COLO668 (cell line): ENCODE measurements at regions not wholly inside any gene's neighbourhood (a gene's known extent, or its start where the extent isn't known, plus 50 kb on each side); places are given as distances from the start of the nearest gene placed in this dataset.
"Not testable (repeated sequence)": the region's sequence is repeated elsewhere in the genome, so short reads cannot be mapped to it uniquely, and the experiment has no call there.

Source experiments
- DNase-seq: peaks from one replicate; lab custom pipeline; 2025; ENCODE audit not compliant: unreplicated experiment; lab: John Stamatoyannopoulos, UW

DNA sequence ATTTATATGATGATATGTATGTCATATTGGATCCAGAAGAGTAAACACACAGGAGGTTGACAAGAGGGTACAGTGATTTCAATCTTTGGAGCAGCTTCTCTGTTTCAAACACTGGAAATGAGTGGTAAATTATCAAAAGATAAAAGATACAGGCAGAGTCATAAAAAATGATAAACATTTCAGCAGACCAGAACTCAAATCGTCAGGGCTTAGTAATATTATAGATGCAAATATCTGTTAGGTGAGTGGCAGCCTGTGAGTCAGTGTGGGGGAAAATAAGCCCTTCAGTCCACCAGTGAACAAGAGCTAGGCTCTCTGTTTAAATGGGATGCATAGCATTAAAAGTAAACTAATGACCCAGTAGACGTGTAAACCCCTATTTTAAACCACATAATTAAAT is 1378.1 kb downstream of the EFNA5 start:
- DNase-seq, result no peak

DNA sequence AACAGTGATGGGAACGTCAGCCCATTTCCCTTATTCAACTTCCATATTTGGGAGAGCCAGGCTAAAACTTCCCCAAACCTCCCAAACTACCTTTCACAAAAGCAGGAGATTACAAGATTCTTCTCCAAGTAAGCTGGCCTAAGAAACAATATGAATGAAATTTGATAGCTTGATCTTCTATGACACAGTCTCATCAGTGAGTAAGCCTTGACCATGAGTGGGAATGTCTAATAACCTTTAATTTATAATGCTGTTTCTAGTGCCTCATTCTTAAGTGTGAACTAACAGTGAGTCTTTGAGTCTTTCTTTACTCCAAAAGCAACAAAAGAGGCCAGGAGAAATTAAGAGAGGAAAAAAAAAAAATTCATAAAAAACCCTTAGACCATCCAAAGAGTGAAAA is 1379.9 kb downstream of the EFNA5 start:
- DNase-seq, result no peak

DNA sequence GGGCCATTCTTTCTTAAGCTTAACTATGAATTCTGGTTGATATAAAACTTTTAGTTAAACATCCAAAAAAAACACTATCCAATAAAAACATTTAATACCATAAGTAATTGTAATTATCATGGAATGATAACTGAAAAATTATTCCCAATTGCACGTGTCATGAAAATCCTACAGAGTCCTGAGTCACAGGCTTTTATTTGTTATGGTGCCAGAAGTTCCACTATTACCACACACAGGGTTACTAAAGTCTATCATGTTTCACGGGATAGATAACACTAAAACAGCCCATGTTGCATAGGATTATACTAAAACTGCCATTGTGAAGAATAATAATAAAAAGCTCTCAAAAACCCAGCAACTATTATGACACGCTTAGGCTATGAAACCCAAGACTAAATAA is 1381.8 kb downstream of the EFNA5 start:
- DNase-seq, result no peak

DNA sequence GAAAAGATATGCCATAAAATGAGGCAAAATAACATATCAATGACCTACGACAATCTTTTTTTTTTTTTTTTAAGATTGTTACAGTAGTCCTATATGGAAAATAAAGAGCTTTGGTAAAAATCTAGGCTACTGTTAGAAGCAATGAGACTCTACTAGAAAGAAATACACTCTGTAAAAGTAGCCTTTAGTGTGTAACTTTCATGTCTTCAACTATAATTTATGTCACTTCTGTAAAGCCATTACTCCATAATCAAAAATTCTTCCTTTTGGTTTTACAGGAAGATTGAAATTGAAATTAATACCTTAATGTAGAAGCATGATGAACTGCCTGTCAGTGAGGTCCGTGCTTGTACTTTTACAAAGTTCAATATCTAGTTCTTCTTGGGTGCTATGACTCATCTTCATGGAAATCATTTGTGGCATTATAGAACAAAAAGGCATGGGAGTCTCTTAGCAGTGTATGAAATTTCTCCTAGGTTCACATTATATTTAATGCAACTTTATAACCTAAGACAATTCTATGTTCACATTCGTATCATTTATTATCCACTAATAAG is 1393.1 kb downstream of the EFNA5 start:
- no peak for DNase-seq

DNA sequence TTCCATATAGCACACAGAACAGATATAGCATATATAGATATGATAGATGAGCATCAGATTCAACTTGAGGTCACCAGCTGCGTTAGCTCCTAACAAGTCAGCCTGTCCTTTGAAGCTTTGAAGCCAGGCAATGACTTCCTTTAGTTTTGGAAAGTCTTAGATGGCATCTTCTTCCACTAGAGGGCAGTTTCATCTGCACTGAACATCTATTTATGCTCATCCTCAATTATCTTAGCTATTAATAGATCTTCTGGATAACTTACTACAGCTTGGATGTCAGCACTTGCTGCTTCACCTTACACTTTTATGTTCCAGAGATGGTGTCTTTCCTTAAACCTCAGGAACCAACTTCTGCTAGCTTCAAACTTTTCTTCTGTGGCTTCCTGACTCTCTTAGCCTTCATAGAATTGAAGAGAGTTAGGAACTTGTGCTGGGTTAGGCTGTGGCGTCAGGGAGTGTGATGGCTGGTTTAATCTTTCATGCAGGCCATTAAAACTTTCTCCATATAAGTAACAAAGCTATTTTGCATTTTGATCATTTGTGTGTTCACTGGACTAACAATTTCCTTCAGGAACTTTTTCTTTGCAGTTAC is 1401.4 kb downstream of the EFNA5 start:
- no peak for DNase-seq

DNA sequence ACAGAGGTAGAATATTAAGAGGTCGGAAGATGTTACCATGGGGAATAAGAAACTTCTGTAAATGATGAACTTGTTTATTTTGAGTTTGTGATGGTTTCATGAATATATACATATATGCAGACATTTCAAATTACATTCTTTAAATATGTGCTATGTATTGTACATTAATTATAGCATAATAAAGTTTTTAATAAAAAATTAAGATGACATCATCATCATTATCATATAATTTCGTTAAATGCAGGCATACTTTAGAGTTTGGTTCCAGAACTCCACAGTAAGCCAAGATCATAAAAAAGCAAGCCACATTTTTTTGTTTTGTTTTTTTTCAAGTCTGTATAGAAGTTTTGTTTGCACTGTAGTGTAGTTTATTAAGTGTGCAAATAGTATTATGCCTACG is 1403.5 kb downstream of the EFNA5 start:
- DNase-seq, result no peak

DNA sequence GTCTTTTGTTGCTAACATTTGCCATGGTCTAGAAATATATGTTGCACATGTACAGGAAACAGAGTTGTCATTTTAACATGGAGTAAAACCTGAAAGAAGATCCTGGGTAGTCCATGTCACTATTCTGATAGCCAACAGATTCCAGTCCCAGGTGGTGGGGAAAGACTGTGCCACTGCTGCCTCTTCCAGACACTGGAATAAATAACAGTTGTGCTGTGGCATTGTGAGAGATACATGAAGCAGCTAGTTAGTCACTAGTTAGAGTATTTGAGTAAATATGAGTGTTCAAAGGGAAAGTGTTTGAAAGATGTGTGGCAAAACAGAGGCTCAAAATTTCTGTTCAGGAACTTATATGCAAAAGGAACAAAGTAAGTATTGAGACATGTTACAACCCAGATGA is 1408.3 kb downstream of the EFNA5 start:
- DNase-seq, result no peak

DNA sequence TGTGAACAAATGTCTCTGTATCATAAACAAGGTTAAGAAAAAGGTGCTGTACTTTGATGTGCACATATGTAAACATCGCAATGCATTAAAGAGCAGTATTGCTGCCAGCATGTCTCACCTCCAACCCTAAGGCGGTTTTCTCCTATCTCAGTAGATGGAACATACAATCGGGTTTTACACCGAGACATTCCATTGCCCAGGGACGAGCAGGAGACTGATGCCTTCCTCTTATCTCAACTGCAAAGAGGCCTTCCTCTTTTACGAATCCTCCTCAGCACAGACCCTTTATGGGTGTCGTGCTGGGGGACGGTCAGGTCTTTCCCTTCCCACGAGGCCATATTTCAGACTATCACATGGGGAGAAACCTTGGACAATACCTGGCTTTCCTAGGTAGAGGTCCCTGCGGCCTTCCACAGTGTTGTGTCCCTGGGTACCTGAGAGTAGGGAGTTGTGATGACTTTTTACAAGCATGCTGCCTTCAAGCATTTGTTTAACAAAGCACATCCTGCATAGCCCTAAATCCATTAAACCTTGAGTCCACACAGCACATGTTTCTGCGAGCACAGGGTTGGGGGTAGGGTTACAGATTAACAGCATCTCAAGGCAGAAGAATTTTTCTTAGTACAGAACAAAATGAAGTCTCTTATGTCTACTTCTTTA is 1411.2 kb downstream of the EFNA5 start:
- DNase-seq, result not testable (repeated sequence)

DNA sequence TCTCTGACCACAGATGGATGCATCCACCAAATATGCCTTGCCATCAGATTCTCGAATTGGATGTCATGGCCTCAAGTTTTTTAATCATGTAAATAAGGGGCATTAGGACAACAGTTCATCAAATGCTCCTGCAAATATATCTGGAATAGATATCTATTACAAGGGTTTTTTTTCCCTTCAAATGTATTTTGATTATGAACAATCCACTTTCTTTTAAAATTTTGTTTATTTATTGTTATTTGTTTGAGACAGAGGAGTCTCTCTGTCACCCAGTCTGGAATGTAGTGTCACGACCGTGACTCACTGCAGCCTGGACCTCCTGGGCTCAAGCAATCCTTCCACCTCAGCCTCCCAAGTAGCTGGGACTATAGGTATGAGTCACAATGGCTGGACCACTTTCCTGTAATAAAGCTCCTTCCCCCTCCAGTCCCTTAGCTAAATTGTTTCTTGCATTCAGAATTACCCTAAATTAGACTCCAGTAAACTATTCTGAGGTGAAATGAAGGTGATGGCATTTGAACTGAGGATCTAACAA is 1412.1 kb downstream of the EFNA5 start:
- DNase-seq, result no peak

DNA sequence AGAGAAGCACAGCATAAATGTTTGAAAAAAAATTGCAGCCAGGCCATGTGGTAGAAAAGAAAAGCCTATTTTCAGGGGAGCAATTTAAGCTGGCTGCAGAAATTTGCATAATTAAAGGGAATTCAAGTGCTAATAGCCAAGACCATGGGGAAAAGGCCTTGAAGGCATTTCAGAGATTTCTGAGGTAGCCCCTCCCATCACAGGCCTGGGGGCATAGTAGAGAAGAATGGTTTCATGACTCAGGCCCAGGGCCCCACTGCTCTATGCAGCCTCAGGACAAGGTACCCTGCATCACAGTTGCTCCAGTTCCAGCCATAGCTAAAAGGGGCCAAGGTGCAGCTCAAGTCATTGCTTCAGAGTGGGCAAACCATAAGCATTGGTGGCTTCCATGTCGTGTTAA is 1416.0 kb downstream of the EFNA5 start:
- DNase-seq, result no peak

DNA sequence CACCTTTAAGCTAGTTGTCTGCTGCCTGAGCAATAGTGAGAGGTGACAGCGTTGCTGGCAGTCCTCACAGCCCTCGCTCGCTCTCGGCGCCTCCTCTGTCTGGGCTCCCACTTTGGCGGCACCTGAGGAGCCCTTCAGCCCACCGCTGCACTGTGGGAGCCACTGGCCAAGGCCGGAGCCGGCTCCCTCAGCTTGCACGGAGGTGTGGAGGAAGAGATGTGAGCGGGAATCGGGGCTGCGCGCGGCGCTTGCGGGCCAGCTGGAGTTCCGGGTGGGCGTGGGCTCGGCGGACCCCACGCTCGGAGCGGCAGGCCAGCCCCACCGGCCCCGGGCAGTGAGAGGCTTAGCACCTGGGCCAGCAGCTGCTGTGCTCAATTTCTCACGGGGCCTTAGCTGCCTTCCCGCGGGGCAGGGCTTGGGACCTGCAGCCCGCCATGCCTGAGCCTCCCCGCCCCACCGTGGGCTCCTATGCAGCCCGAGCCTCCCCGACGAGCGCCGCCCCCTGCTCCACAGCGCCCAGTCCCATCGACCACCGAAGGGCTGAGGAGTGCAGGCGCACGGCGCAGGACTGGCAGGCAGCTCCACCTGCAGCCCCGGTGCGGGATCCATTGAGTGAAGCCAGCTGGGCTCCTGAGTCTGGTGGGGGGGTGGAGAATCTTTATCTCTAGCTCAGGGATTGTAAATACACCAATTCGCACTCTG is 1424.5 kb downstream of the EFNA5 start:
- not testable (repeated sequence) for DNase-seq

DNA sequence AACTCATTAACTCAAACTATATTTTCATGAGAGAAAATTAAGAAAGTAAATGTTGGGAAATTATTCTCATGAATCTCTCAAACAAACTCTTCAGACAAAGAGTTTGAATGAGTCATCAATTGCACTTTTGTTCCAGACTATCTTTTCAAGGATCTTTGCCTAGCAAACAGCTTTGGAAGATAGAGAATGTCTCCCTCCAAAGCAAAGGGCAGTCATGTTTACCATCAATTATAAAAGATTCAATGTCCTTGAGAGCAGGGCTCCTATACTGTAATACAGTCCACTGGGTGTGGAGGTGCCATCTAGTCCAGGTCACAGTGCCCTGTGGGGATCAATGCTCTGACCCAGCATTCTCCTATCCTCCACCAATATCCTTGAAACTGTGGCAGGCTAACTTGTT is 1429.3 kb downstream of the EFNA5 start:
- no peak for DNase-seq

DNA sequence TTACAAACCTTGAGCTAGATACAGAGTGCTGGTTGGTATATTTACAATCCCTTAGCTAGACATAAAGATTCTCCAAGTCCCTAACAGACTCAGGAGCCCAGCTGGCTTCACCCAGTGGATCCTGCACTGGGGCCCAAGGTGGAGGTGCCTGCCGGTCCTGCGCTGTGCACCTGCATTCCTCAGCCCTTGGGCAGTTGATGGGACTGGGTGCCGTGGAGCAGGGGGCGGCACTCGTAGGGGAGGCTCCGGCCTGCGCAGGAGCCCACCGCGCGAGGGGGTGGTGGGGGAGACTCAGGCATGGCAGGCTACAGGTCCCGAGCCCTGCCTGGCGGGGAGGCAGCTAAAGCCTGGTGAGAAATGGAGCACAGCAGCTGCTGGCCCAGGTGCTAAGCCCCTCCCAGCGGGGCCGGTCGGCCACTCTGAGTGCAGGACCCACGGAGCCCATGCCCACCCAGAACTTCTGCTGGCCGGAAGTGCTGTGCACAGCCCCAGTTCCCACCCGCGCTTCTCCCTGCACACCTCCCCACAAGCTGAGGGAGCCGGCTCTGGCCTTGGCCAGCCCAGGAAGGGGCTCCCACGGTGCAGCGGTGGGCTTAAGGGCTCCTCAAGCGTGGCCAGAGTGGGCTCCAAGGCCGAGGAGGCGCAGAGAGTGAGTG is 1464.7 kb downstream of the EFNA5 start:
- DNase-seq, result no peak

DNA sequence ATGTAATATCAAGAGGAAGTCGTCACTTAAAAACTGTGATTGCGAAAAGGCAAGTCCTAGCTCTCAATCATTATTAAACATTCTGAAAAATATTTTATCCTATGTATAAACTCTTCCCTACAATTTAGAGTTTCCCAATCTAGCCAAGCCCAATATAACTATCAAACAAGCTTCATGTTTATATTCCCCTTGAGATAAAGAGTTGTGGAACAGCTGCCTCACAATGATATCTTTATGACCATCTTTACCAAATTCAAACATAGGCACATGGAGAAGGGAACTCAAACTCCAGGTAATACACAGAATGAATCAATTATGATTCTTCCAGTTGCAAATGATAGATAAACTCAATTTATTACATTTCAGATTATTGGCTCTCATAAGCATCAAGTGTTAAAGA is 1468.7 kb downstream of the EFNA5 start:
- no peak for DNase-seq

DNA sequence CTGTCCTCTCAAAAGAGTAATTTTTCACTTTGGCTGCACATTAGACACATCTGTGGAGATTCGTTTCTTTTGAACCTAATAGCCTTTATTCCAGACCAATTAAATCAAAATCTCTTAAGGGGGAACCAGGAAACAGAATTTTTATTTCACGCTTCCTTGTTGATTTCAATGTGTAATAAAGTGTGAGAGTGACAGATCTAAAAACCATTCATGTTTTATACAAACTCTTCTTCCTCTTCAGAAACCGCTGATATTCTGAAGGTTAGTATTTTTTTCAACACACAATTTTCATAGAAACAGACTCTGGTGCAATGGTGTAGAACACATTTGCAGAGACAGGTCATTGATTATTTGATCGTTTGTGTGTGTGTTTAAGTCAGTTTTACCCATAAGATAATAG is 1469.8 kb downstream of the EFNA5 start:
- no peak for DNase-seq

DNA sequence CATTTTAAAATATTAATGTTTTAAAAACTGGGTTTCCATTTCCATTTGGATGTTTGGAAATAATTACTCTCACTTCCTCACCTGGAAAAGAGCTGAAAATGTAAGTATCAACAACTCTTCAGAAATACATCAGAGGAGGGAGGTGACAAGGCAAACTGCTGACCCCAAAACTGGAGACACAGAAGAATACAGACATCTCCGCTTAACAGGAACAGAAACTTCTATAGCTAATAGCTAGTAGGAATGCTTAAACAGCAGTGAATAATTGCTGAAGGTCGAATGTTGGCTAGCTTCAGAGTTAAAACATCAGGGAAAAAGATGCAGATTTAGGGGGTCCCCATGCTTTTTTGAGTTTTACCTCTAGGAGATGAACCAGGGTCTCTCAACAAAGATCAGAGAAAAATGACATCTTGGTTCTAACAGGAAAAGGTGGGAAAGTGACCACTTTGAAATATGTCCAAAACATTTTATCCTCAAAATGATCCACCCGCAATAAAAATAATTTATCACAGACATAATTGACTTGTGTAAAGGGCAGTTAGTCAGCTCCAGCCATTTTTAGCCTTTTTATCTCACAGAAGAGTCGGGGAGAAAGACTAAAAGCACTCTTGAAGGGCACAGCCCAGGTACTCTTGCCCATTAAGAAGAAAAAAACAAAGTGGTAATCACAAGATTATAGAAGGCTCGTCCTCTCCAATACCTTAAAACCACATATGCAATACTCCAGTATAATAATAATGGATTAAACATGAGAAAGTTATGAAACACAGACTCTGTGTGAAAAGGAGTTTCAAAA is 1474.9 kb downstream of the EFNA5 start:
- no peak for DNase-seq

DNA sequence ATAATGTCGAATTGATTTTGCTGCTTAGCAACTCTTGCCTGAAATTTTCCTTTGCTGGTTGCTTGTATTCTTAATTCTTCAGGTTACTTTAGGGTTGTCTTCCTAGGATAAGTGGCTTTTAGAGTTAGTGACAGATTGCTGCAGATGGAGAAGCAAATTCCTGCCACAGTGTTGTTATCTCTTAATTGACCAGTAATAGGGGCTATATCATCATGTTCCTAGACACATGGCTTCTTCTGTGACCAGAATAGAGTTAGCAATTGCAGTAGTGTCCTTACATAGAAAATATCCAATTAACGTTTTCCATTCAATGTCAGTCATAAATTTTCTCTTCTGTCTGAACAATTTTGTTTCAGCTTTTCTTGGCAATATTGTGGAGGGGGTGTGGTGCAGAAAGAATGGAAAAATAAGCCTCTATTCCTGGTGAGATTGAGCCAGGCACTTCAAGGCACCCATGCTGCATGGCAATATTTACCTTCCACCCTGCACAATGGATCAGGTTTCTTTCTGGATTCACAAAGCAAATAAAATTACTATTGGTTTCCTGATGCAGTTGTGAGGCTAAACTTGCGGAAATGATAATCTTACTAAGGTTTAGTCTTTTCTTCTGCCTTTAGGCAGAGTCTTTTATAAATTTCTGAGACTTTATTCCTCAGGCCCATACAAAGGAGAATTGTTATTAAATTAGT is 1481.5 kb downstream of the EFNA5 start:
- peak; percentile 21 for DNase-seq

DNA sequence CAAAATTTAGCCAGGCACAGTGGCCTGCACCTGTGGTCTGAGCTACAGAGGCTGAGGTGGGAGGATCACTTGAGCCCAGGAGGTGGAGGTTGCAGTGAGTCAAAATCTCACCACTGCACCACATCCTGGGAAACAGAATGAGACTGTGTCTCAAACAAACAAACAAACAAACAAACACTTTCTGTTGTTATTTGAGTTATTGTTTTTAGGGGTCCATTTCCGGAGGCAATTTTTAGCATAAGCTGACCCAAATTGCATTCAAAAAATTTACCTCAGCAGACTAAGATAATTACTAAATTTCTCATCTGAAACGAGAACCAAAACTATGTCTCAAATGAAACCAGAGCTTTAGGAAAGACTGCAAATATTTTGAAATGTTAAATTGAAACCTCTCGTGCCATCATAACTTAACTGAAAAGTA is 1485.1 kb downstream of the EFNA5 start:
- no peak for DNase-seq

DNA sequence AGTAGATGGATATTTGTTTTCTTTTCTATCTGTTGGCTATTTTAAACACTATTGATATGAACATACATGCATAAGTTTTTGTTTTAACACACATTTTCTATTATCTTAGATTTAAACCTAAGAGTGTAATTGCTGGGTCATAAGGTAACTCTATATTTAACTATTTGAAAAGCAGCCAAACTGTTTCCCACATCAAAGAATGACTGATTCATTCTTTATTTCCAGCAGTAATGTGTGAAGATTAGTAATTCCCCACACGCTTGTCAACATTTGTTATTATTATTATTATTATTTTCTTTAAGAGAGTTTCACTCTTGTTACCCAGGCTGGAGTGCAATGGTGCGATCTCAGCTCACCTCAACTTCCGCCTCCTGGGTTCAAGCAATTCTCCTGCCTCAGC is 1495.8 kb downstream of the EFNA5 start:
- DNase-seq, result no peak
